AG20443 (cell line): ENCODE measurements at regions not wholly inside any gene's neighbourhood (a gene's known extent, or its start where the extent isn't known, plus 50 kb on each side); places are given as distances from the start of the nearest gene placed in this dataset.

Experiments used
- DNase-seq: peaks from one replicate; pipeline ENCODE4 v3.0.0; 2012; ENCODE audit warnings: low spot score, mixed read lengths

GRCh38 chr2:150417278-150417677 lies 70.2 kb downstream of the RND3 start:
- DNase-seq: no peak

- no peak for DNase-seq
Measured at GRCh38 chr2:150415022-150415421, 72.4 kb downstream of the RND3 start.

GRCh38 chr2:150413910-150414309 lies 73.6 kb downstream of the RND3 start:
- no peak for DNase-seq

- DNase-seq: no peak
Measured at GRCh38 chr2:150413366-150413765, 74.1 kb downstream of the RND3 start.

- peak; percentile 62 for DNase-seq
Measured at GRCh38 chr2:150410809-150411208, 76.7 kb downstream of the RND3 start.

- no peak for DNase-seq
Measured at GRCh38 chr2:150409196-150409595, 78.3 kb downstream of the RND3 start.

- no peak for DNase-seq
Measured at GRCh38 chr2:150404147-150404546, 83.3 kb downstream of the RND3 start.

- no peak for DNase-seq
Measured at GRCh38 chr2:150403457-150403856, 84.0 kb downstream of the RND3 start.

GRCh38 chr2:150402953-150403352 lies 84.5 kb downstream of the RND3 start:
- no peak for DNase-seq

- DNase-seq: no peak
Measured at GRCh38 chr2:150400849-150401248, 86.6 kb downstream of the RND3 start.

- no peak for DNase-seq
Measured at GRCh38 chr2:150392614-150393013, 94.9 kb downstream of the RND3 start.

GRCh38 chr2:150391779-150392178 lies 95.7 kb downstream of the RND3 start:
- no peak for DNase-seq

- peak; percentile 62 for DNase-seq
Measured at GRCh38 chr2:150389447-150389846, 98.0 kb downstream of the RND3 start.

- no peak for DNase-seq
Measured at GRCh38 chr2:150388289-150388625, 99.2 kb downstream of the RND3 start.

- DNase-seq: peak; percentile 18
Measured at GRCh38 chr2:150387586-150388288, 99.7 kb downstream of the RND3 start.

- no peak for DNase-seq
Measured at GRCh38 chr2:150385211-150385610, 102.3 kb downstream of the RND3 start.

- DNase-seq: no peak
Measured at GRCh38 chr2:150383587-150383986, 103.9 kb downstream of the RND3 start.

GRCh38 chr2:150379166-150379565 lies 108.3 kb downstream of the RND3 start:
- DNase-seq: no peak

GRCh38 chr2:150378686-150379085 lies 108.8 kb downstream of the RND3 start:
- no peak for DNase-seq

- no peak for DNase-seq
Measured at GRCh38 chr2:150376553-150377335, 110.7 kb downstream of the RND3 start.

- no peak for DNase-seq
Measured at GRCh38 chr2:150375333-150375732, 112.1 kb downstream of the RND3 start.

GRCh38 chr2:150374492-150374891 lies 113.0 kb downstream of the RND3 start:
- DNase-seq: no peak

- DNase-seq: no peak
Measured at GRCh38 chr2:150373374-150373773, 114.1 kb downstream of the RND3 start.
